ENCODE measurements at regions not wholly inside any gene's neighbourhood (a gene's known extent, or its start where the extent isn't known, plus 50 kb on each side); places are given as distances from the start of the nearest gene placed in this dataset.

GRCh38 chr12:65619018-65619417 is 205.3 kb upstream of the HMGA2 start:
- FAIRE-seq: no peak

GRCh38 chr12:65620046-65620445 is 204.2 kb upstream of the HMGA2 start:
- no peak for FAIRE-seq
- DNase-seq (ENCODE audit: low read depth in 1 of 2, low spot score in 1 of 2): no peak
- no peak for TF ChIP-seq POLR2AphosphoS2 (conservative IDR thresholded peaks at IDR 0.05; ENCODE audit: low read length)
- no peak for TF ChIP-seq RNF2 (IDR thresholded peaks at IDR 0.05; ENCODE audit: borderline replicate concordance, low read depth)
- TF ChIP-seq ZNF302 (CRISPR knock-in tag; IDR thresholded peaks at IDR 0.05): no peak
- no peak for TF ChIP-seq E2F6 (IDR thresholded peaks at IDR 0.05; ENCODE audit: borderline replicate concordance, low read depth)
- TF ChIP-seq CTCF (IDR thresholded peaks at IDR 0.05): no peak
- no peak for TF ChIP-seq BCL3 (IDR thresholded peaks at IDR 0.05)
- no peak for TF ChIP-seq EHMT2 (IDR thresholded peaks at IDR 0.05; ENCODE audit: low read depth)
- no peak for TF ChIP-seq PBX3 (IDR thresholded peaks at IDR 0.05)
- TF ChIP-seq MYC (IDR thresholded peaks at IDR 0.05; ENCODE audit: borderline replicate concordance, low read length): no peak
- TF ChIP-seq HEYL (CRISPR knock-in tag; IDR thresholded peaks at IDR 0.05): no peak
- TF ChIP-seq ESRRA (IDR thresholded peaks at IDR 0.05; ENCODE audit: borderline replicate concordance, low read length): no peak
- TF ChIP-seq JUNB (IDR thresholded peaks at IDR 0.05): no peak
- no peak for TF ChIP-seq HMGXB4 (CRISPR knock-in tag; IDR thresholded peaks at IDR 0.05; ENCODE audit: borderline replicate concordance)
- TF ChIP-seq CEBPB (IDR thresholded peaks at IDR 0.05): no peak
- TF ChIP-seq HDAC2 (IDR thresholded peaks at IDR 0.05): no peak
- TF ChIP-seq RFX5 (IDR thresholded peaks at IDR 0.05): no peak
- no peak for TF ChIP-seq POLR2A (IDR thresholded peaks at IDR 0.05; ENCODE audit: low read length)
- TF ChIP-seq RARB (CRISPR knock-in tag; IDR thresholded peaks at IDR 0.05): no peak
- no peak for TF ChIP-seq SMC3 (IDR thresholded peaks at IDR 0.05)
- TF ChIP-seq HES2 (IDR thresholded peaks at IDR 0.05): no peak

More at GRCh38 chr12:65619018-65619417, 205.3 kb upstream of the HMGA2 start:
- ChIA-PET POLR2A (no interaction called here), CTCF (interaction anchor here (0.8 to 2.3 kb wide), 7 partner anchors 9 to 67 kb away, joined by 3 to 9 read pairs (median 4); no protein-coding TSS in a partner anchor)
- TF ChIP-seq HMGXB4 (CRISPR knock-in tag; IDR thresholded peaks at IDR 0.05; ENCODE audit: borderline replicate concordance): no peak
- no peak for TF ChIP-seq FOSB (CRISPR knock-in tag; IDR thresholded peaks at IDR 0.05)
- TF ChIP-seq ZSCAN20 (CRISPR knock-in tag; IDR thresholded peaks at IDR 0.05): no peak
- no peak overlapping the region for H3K4me2 ChIP-seq
- ATAC-seq: no peak
- H3K4me1 ChIP-seq: no peaks in the 10 kb centered on the region
- DNase-seq (ENCODE audit: low read depth in 1 of 2, low spot score in 1 of 2): no peak
- no peaks in the 10 kb centered on the region for H3K9me3 ChIP-seq
- no peak overlapping the region for H3K4me3 ChIP-seq
- H3K27ac ChIP-seq: no peak overlapping the region
- 89% methylated on average over 4 of the region's 4 CpGs for WGBS (ENCODE audit: missing lambda C conversion rate)

More at GRCh38 chr12:65620046-65620445, 204.2 kb upstream of the HMGA2 start:
- no peaks in the 10 kb centered on the region for H3K4me1 ChIP-seq
- 74% methylated on average over 1 of the region's 1 CpG for WGBS (ENCODE audit: missing lambda C conversion rate)
- ATAC-seq: no peak
- H3K4me3 ChIP-seq: no peak overlapping the region
- CTCF ChIA-PET: interaction anchor here (0.7 to 2.3 kb wide), 5 partner anchors 8 to 424 kb away, joined by 3 to 9 read pairs (median 3); no protein-coding TSS in a partner anchor
- H3K9me3 ChIP-seq: no peaks in the 10 kb centered on the region
- H3K27ac ChIP-seq: no peak overlapping the region
- POLR2A ChIA-PET: no interaction called here
- no peak overlapping the region for H3K4me2 ChIP-seq

All from A549 (cell line).